Spleen (tissue), 11 donors: ENCODE measurements at regions not wholly inside any gene's neighbourhood (a gene's known extent, or its start where the extent isn't known, plus 50 kb on each side); places are given as distances from the start of the nearest gene placed in this dataset.

Experiments used
- DNase-seq: peaks from one replicate; pipeline ENCODE4 v3.0.0-alpha.2; 2020
- H3K27ac ChIP-seq, 8 donors: fragments of 200-600 bp; sonication (generic) in 7 of 8; 1 replicate in 4 of 8; 2 replicates in 4 of 8; pipeline versions ENCODE4 v1.5.0 to v1.8.0; 2016 to 2021; ENCODE audit warnings: inconsistent platforms in 4 of 8, mild to moderate bottlenecking in 4 of 8, moderate library complexity in 1 of 8
- H3K27me3 ChIP-seq, 7 donors: fragments of 200-600 bp; sonication (generic) in 6 of 7; replicated peaks in 1 of 7; 1 replicate in 4 of 7; 2 replicates in 3 of 7; pipeline versions ENCODE4 v1.5.0 to v1.8.0; 2016 to 2021; ENCODE audit warnings: inconsistent platforms in 3 of 7, mild to moderate bottlenecking in 1 of 7
- H3K36me3 ChIP-seq, 6 donors: fragments of 200-600 bp; sonication (generic) in 5 of 6; 1 replicate in 4 of 6; 2 replicates in 2 of 6; pipeline versions ENCODE4 v1.5.0 to v1.8.0; 2016 to 2021; ENCODE audit warnings: inconsistent platforms in 2 of 6
- H3K4me1 ChIP-seq, 6 donors: fragments of 200-600 bp; sonication (generic) in 5 of 6; 1 replicate in 3 of 6; 2 replicates in 3 of 6; pipeline versions ENCODE4 v1.5.0 to v1.8.0; 2016 to 2021; ENCODE audit warnings: inconsistent platforms in 3 of 6
- H3K4me3 ChIP-seq, 8 donors: fragments of 200-600 bp; sonication (generic) in 7 of 8; 1 replicate in 4 of 8; 2 replicates in 4 of 8; pipeline versions ENCODE4 v1.5.0 to v1.8.0; 2016 to 2021; ENCODE audit warnings: inconsistent platforms in 4 of 8, mild to moderate bottlenecking in 4 of 8, moderate library complexity in 2 of 8
- H3K9me3 ChIP-seq, 8 donors: fragments of 200-600 bp; sonication (generic) in 7 of 8; 1 replicate in 4 of 8; 2 replicates in 4 of 8; pipeline versions ENCODE4 v1.5.0 to v1.8.0; 2016 to 2021; ENCODE audit warnings: inconsistent platforms in 4 of 8
- POLR2A ChIP-seq, 3 donors: fragments of 450-650 bp; IDR thresholded peaks; one replicate each; pipeline ENCODE4 v1.5.1; 2017; ENCODE audit warnings: antibody characterized with exemption in 3 of 3, mild to moderate bottlenecking in 1 of 3
- POLR2AphosphoS5 ChIP-seq, 3 donors: sonication (generic); formaldehyde crosslinking; IDR thresholded peaks; one replicate each; pipeline ENCODE4 v1.5.1; 2017; ENCODE audit warnings: antibody characterized with exemption in 3 of 3
- WGBS, 5 donors: extraction: QIAGEN DNeasy Blood & Tissue Kit in 3 of 5; methylation state at CpG; one replicate each; pipeline versions ENCODE4 v1.1.5 to v1.1.7; 2013 to 2018; 5-methylcytosine and 5-hydroxymethylcytosine counted together
- intact Hi-C: fragments of 100-400 bp; cut with DNase I; formaldehyde crosslinking; loops from one replicate; pipeline ENCODE4 v1.15.0; 2023; ENCODE audit warnings: low total_unique reads
- TF ChIP-seq, protein P1 (sequence below), 11 experiments: fragments of 200-600 bp in 7 of 11; fragments of 450-650 bp in 4 of 11; sonication (generic) in 4 of 11; IDR thresholded peaks in 8 of 11; conservative IDR thresholded peaks in 3 of 11; 1 replicate in 7 of 11; 2 replicates in 4 of 11; pipeline versions ENCODE4 v1.4.0 to v1.8.0; 2016 to 2021; ENCODE audit warnings: antibody characterized with exemption in 11 of 11, inconsistent platforms in 4 of 11, mild to moderate bottlenecking in 1 of 11
- donor health status: healthy with polysubstance abuse.
- donor health status: DM: no; HTN: no; CAD: no; lungs with moderate emphysema.
- donor health status: DM: no; HTN: no; CAD: no.
- donor health status: Bipolar disorder and iron deficiency.
- donor health status: healthy.
- donor health status: DM: no; HTN: no; CAD: no.
- donor health status: DM: yes; HTN: yes; CAD: no.

DNA sequence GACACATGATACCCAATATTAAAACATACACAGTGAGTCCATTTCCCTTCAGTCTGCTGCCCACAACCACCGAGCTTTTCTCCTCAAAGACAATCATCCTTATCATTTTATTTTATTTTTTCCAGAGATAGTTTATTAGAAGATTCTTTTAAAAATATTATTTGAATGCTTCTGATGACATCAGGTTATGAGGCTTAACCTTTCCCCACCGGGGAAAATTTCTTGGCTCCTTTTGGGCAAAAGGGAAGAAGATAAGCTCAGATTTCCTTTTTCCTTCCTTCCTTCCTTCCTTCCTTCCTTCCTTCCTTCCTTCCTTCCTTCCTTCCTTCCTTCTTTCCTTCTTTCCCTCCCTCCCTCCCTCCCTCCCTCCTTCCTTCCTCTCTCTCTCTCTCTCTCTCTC is 149.5 kb upstream of the CITED2 start:
- H3K27me3 ChIP-seq = no peaks in the 10 kb centered on the region
- intact Hi-C loops = no loop called here
- WGBS, 5 donors = 70 to 89% (median 82%) methylated on average over 2 of the region's 2 CpGs
- H3K9me3 ChIP-seq = no peaks in the 10 kb centered on the region
- H3K4me3 ChIP-seq = no peak overlapping the region
- no peaks in the 10 kb centered on the region for H3K36me3 ChIP-seq
- TF ChIP-seq POLR2A (IDR thresholded peaks at IDR 0.05) (no peak), POLR2AphosphoS5 (IDR thresholded peaks at IDR 0.05) (no peak)
- TF ChIP-seq, protein P1, sequence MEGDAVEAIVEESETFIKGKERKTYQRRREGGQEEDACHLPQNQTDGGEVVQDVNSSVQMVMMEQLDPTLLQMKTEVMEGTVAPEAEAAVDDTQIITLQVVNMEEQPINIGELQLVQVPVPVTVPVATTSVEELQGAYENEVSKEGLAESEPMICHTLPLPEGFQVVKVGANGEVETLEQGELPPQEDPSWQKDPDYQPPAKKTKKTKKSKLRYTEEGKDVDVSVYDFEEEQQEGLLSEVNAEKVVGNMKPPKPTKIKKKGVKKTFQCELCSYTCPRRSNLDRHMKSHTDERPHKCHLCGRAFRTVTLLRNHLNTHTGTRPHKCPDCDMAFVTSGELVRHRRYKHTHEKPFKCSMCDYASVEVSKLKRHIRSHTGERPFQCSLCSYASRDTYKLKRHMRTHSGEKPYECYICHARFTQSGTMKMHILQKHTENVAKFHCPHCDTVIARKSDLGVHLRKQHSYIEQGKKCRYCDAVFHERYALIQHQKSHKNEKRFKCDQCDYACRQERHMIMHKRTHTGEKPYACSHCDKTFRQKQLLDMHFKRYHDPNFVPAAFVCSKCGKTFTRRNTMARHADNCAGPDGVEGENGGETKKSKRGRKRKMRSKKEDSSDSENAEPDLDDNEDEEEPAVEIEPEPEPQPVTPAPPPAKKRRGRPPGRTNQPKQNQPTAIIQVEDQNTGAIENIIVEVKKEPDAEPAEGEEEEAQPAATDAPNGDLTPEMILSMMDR (IDR thresholded peaks at IDR 0.05 in 8 of 11, conservative IDR thresholded peaks at IDR 0.05 in 3 of 11) = no peak
- peak overlapping the region in 1 of 8 donors; percentile 67 for H3K27ac ChIP-seq
- no peak for DNase-seq
- H3K4me1 ChIP-seq = peaks cover 0 to 15% (median 0%) of the 10 kb centered on the region in 6 donors

DNA sequence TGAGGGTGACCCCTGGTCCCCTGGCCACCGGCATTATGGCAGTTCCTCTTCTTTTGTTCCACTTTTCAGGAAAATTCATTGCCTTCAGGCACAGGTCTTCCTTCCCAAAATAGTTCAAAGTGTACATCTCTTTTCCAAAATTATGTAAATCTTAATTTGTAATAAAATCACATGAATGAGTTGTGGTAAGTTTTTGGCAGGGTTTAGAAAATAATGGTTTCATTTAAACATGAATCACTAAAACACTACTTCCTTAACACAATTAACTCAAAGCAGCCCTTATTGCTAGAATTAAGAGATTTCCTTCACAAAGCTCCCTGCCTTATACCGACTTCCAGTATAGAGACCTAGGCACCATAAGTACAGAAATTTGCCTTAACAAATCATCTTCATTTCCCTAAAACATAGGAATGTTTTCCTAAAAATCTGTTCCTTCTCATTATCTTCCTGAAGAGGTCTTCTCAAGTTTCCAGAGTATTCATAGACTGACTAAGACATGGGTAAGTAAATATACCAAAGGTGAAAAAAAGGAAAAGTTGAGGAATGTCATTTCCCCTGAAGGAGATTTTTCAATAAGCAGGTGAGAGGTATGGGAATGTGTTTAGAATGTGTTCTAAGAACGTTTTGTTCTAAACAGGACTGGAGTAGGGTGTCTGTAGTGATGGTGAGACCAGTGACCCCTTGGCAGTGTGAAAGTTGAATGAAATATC is 148.2 kb upstream of the CITED2 start:
- TF ChIP-seq, protein P1 (IDR thresholded peaks at IDR 0.05 in 8 of 11, conservative IDR thresholded peaks at IDR 0.05 in 3 of 11) = no peak
- TF ChIP-seq POLR2A (IDR thresholded peaks at IDR 0.05) (no peak), POLR2AphosphoS5 (IDR thresholded peaks at IDR 0.05) (no peak)
- Histone ChIP-seq H3K4me3 (no peak overlapping the region), H3K36me3 (no peaks in the 10 kb centered on the region), H3K4me1 (peaks cover 0 to 16% (median 0%) of the 10 kb centered on the region in 6 donors), H3K27me3 (no peaks in the 10 kb centered on the region), H3K9me3 (no peaks in the 10 kb centered on the region), H3K27ac (no peak overlapping the region)
- intact Hi-C loops = no loop called here
- 21 to 79% (median 65%) methylated on average over 3 of the region's 3 CpGs for WGBS, 5 donors
- no peak for DNase-seq

DNA sequence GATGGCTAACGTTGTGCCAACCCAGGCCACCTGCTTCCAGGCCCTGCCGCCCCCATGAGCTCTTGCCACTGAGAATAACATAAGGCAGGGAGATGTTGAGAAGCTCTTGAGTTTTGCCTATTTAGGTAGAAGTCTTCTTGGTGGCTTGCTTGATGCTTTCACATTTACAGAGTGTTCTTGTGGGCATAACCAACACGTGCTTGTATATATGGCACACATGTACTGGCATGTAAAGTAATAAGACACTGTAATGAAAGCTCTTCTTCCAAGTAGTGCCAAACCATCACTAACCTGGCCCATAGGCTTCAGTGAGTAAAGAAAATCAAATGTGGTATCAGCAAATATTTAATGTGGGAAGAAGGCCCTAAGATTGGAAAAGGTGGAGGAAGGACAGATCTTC is 146.9 kb upstream of the CITED2 start:
- no peaks in the 10 kb centered on the region for H3K27me3 ChIP-seq
- H3K27ac ChIP-seq = no peak overlapping the region
- WGBS, 5 donors = 79 to 95% (median 91%) methylated on average over 3 of the region's 3 CpGs
- no peaks in the 10 kb centered on the region for H3K9me3 ChIP-seq
- H3K36me3 ChIP-seq = no peaks in the 10 kb centered on the region
- intact Hi-C loops = no loop called here
- no peak overlapping the region for H3K4me3 ChIP-seq
- DNase-seq = no peak
- TF ChIP-seq, protein P1 (IDR thresholded peaks at IDR 0.05 in 8 of 11, conservative IDR thresholded peaks at IDR 0.05 in 3 of 11) = no peak
- peaks cover 0 to 16% (median 0%) of the 10 kb centered on the region in 6 donors for H3K4me1 ChIP-seq

DNA sequence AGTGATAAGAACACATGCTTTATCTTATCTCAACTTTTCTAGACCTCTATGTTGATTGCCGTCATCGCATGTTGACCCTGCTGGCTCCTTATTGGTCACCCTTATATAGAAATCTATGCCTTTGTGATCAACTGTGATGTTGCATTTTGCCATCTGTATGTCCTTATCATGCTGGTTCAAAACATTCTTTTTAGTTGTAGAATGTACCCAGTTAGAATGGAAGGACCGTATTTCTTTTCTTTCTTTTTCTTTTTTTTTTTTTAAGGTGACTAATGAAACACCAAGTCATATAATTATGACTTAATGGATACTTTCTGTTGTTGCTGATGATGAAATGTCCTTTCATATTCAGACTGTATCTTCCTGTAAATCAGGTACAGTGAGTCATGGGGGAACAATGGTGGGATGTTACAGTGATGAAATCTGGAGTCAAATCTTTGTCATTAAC is 145.9 kb upstream of the CITED2 start:
- Histone ChIP-seq H3K36me3 (no peaks in the 10 kb centered on the region), H3K9me3 (no peaks in the 10 kb centered on the region), H3K27ac (no peak overlapping the region), H3K4me1 (peaks cover 0 to 16% (median 0%) of the 10 kb centered on the region in 6 donors), H3K4me3 (no peak overlapping the region), H3K27me3 (no peaks in the 10 kb centered on the region)
- TF ChIP-seq POLR2AphosphoS5 (IDR thresholded peaks at IDR 0.05) (no peak), POLR2A (IDR thresholded peaks at IDR 0.05) (no peak)
- TF ChIP-seq, protein P1 (IDR thresholded peaks at IDR 0.05 in 8 of 11, conservative IDR thresholded peaks at IDR 0.05 in 3 of 11) = no peak
- intact Hi-C loops = no loop called here
- DNase-seq = no peak
- 84 to 91% (median 86%) methylated on average over 3 of the region's 3 CpGs for WGBS, 5 donors
